SH-SY5Y (cell line): ENCODE measurements at regions not wholly inside any gene's neighbourhood (a gene's known extent, or its start where the extent isn't known, plus 50 kb on each side); places are given as distances from the start of the nearest gene placed in this dataset.

Source experiments
- GATA2 ChIP-seq: IDR thresholded peaks from 2 replicates; pipeline ENCODE4 v1.6.1; 2011; ENCODE audit warnings: mild to moderate bottlenecking, low read depth, low read length
- GATA3 ChIP-seq: IDR thresholded peaks from 2 replicates; pipeline ENCODE4 v1.6.1; 2011; ENCODE audit warnings: low read depth, mild to moderate bottlenecking, low read length, moderate library complexity

GRCh38 chr10:128609460-128609859 lies 483.2 kb upstream of the MKI67 start:
- TF ChIP-seq GATA2 (no peak), GATA3 (no peak)
